Fibroblast of mammary gland (primary cell): ENCODE measurements at regions not wholly inside any gene's neighbourhood (a gene's known extent, or its start where the extent isn't known, plus 50 kb on each side); places are given as distances from the start of the nearest gene placed in this dataset.

ENCODE experiments used
- DNase-seq: peaks from one replicate; pipeline ENCODE4 v3.0.0-alpha.2; 2010; ENCODE audit warnings: low read depth
- H3K4me3 ChIP-seq: 2 replicates; pipeline ENCODE4 v1.5.1; 2011; ENCODE audit warnings: low read depth, mild to moderate bottlenecking, low read length, moderate library complexity; ENCODE audit not compliant: control insufficient read depth
- CTCF ChIP-seq: conservative IDR thresholded peaks from 2 replicates; pipeline ENCODE4 v1.5.1; 2011; ENCODE audit warnings: low read depth, low read length, inconsistent platforms; ENCODE audit not compliant: control insufficient read depth, insufficient read depth

GRCh38 chr4:38202242-38202641 is 242.0 kb downstream of the PTTG2 start:
- H3K4me3 ChIP-seq = no peak overlapping the region
- no peak for DNase-seq
- TF ChIP-seq CTCF = no peak

DNA sequence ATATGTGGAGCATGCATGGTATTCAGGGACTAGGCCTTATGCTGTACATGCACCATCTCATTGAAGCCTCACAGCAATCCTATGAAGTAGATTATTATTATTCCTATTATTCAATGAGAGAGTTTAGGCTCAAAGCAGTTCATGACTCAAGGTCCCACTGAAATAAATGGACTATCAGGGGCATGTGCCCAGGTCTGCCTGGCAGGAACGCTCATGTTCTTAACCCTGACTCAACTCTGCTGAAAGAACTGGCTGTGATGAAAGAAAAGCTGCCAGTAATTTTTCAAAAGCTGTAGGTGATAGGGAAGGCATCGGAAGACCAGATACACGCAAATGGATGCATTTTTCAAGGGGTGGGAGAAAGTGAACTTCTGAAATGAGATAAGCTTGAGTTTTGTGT is 243.4 kb downstream of the PTTG2 start:
- DNase-seq = no peak
- no peak for TF ChIP-seq CTCF
- no peak overlapping the region for H3K4me3 ChIP-seq

GRCh38 chr4:38204339-38205035 is 244.3 kb downstream of the PTTG2 start:
- H3K4me3 ChIP-seq = no peak overlapping the region
- TF ChIP-seq CTCF = no peak
- DNase-seq = no peak

DNA sequence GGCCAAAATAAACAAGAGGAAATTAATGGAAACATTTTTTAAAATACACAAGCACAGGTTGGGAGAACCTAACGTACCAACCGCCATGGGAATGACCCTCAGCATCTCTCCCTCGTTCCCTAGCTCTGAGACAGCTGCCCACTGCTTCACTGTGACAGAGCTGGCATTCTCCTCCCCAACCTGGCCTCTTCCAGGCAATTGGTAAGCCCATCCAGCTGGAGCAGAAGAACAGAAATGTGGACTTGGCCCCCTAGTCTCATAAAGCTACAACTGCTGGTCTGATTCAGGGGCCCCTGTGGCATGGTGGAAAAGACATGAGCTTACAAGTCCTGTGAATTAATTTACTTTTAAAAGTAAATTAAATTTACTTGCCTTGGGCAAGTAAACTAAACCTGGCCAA is 245.1 kb downstream of the PTTG2 start:
- DNase-seq = no peak
- no peak for TF ChIP-seq CTCF
- no peak overlapping the region for H3K4me3 ChIP-seq

DNA sequence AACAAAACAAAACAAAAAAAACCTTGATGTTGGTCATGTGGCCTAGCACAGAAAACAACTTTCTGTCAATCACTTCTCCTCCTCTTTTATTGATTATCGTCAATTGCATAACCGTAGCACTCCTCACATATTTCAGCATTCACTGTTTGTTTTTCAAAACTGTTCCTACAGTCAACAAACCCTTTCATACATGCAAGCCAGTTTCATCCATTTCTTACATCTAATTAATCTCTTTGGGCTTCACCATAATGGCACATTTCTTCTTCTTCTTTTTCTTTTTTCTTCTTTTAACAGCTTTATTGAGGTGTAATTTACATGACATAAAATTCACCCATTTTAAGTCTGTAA is 246.9 kb downstream of the PTTG2 start:
- no peak overlapping the region for H3K4me3 ChIP-seq
- no peak for DNase-seq
- no peak for TF ChIP-seq CTCF

- TF ChIP-seq CTCF = no peak
- no peak for DNase-seq
- H3K4me3 ChIP-seq = no peak overlapping the region
Measured at GRCh38 chr4:38209654-38210053, 249.5 kb downstream of the PTTG2 start.
